Mesendoderm (in vitro differentiated cells): ENCODE measurements at regions not wholly inside any gene's neighbourhood (a gene's known extent, or its start where the extent isn't known, plus 50 kb on each side); places are given as distances from the start of the nearest gene placed in this dataset.

Experiments used
- DNase-seq: peaks from one replicate; pipeline ENCODE4 v3.0.0; 2013
- H2AK5ac ChIP-seq: 2 replicates; pipeline ENCODE4 v1.6.1; 2013; ENCODE audit warnings: low read length, inconsistent platforms
- H2BK120ac ChIP-seq: 2 replicates; pipeline ENCODE4 v1.6.1; 2013; ENCODE audit warnings: low read depth, mild to moderate bottlenecking, low read length, moderate library complexity, mixed read lengths
- H2BK15ac ChIP-seq: replicated peaks from 2 replicates; pipeline ENCODE4 v1.6.1; 2013; ENCODE audit warnings: low read depth, mild to moderate bottlenecking, moderate library complexity
- H2BK5ac ChIP-seq: 2 replicates; pipeline ENCODE4 v1.6.1; 2013; ENCODE audit warnings: low read length, inconsistent platforms
- H3K18ac ChIP-seq: 2 replicates; pipeline ENCODE4 v1.6.1; 2013; ENCODE audit warnings: mild to moderate bottlenecking, low read length, mixed read lengths
- H3K23ac ChIP-seq: one replicate; pipeline ENCODE4 v1.6.1; 2013; ENCODE audit warnings: low read length
- H3K27ac ChIP-seq: 2 replicates; pipeline ENCODE4 v1.5.1; 2013; ENCODE audit warnings: low read depth, mild to moderate bottlenecking, inconsistent platforms, low read length, moderate library complexity
- H3K27me3 ChIP-seq: 2 replicates; pipeline ENCODE4 v1.6.1; 2013; ENCODE audit warnings: low read length, control low read depth, mild to moderate bottlenecking, inconsistent platforms; ENCODE audit not compliant: insufficient read depth, poor library complexity
- H3K36me3 ChIP-seq: 2 replicates; pipeline ENCODE4 v1.6.1; 2013; ENCODE audit warnings: low read length, inconsistent platforms; ENCODE audit not compliant: control insufficient read depth, insufficient read depth
- H3K4ac ChIP-seq: one replicate; pipeline ENCODE4 v1.6.1; 2013; ENCODE audit warnings: low read depth, mild to moderate bottlenecking, low read length, moderate library complexity
- H3K4me1 ChIP-seq: 2 replicates; pipeline ENCODE4 v1.6.1; 2013; ENCODE audit warnings: low read depth, low read length, inconsistent platforms; ENCODE audit not compliant: control insufficient read depth
- H3K4me2 ChIP-seq: 2 replicates; pipeline ENCODE4 v1.6.1; 2013; ENCODE audit warnings: low read length
- H3K4me3 ChIP-seq: 2 replicates; pipeline ENCODE4 v1.5.1; 2013; ENCODE audit warnings: mild to moderate bottlenecking, low read length
- H3K56ac ChIP-seq: one replicate; pipeline ENCODE4 v1.6.1; 2013; ENCODE audit warnings: low read length
- H3K79me1 ChIP-seq: 2 replicates; pipeline ENCODE4 v1.6.1; 2013; ENCODE audit warnings: low read length, inconsistent platforms
- H3K79me2 ChIP-seq: 2 replicates; pipeline ENCODE4 v1.6.1; 2013; ENCODE audit warnings: mild to moderate bottlenecking, low read length; ENCODE audit not compliant: control insufficient read depth, insufficient read depth
- H3K9ac ChIP-seq: 2 replicates; pipeline ENCODE4 v1.6.1; 2013; ENCODE audit warnings: low read length, inconsistent platforms
- H4K5ac ChIP-seq: one replicate; pipeline ENCODE4 v1.6.1; 2013; ENCODE audit warnings: low read length
- H4K8ac ChIP-seq: one replicate; pipeline ENCODE4 v1.6.1; 2013; ENCODE audit warnings: low read depth, mild to moderate bottlenecking, control low read depth, low read length, moderate library complexity
- WGBS: extraction: QIAGEN DNeasy Blood & Tissue Kit; methylation state at CpG from one replicate; pipeline ENCODE4 v1.1.7; 2013; ENCODE audit warnings: low lambda C conversion rate, missing lambda C conversion rate; ENCODE audit not compliant: insufficient coverage; ENCODE audit errors: extremely low coverage; 5-methylcytosine and 5-hydroxymethylcytosine counted together

DNA sequence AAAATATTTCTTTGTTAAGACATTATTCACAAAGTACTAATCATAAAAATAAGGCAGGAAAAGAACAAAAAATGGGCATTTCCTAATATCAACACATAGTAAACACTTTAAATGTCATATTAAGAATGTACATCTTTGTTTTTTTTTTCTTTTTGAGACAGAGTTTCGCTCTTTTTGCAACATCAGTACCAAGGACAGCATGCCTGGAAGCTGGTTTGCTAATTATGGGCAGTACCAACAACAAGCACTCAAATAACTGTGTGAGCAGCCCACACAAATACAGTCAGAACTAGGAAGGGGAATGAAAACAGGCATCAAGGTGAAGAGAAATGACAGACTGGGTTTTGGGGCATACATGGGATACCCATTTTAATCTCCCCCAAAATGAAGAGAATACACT, 788.0 kb upstream of the SLITRK1 start:
- Histone ChIP-seq H4K8ac (no peak overlapping the region), H3K27ac (no peak overlapping the region), H3K4me2 (no peak overlapping the region), H3K23ac (no peak overlapping the region), H3K79me1 (no peaks in the 10 kb centered on the region), H2BK5ac (no peak overlapping the region), H3K36me3 (no peaks in the 10 kb centered on the region), H3K27me3 (no peaks in the 10 kb centered on the region), H3K18ac (no peak overlapping the region), H3K9ac (no peak overlapping the region), H2AK5ac (no peak overlapping the region), H3K56ac (no peak overlapping the region), H2BK120ac (no peak overlapping the region), H3K4ac (no peak overlapping the region), H2BK15ac (no peak overlapping the region), H3K4me3 (no peak overlapping the region), H4K5ac (no peak overlapping the region), H3K79me2 (no peaks in the 10 kb centered on the region), H3K4me1 (no peaks in the 10 kb centered on the region)
- DNase-seq: no peak
- WGBS: no CpG with 5 or more reads among the region's 1 CpG

DNA sequence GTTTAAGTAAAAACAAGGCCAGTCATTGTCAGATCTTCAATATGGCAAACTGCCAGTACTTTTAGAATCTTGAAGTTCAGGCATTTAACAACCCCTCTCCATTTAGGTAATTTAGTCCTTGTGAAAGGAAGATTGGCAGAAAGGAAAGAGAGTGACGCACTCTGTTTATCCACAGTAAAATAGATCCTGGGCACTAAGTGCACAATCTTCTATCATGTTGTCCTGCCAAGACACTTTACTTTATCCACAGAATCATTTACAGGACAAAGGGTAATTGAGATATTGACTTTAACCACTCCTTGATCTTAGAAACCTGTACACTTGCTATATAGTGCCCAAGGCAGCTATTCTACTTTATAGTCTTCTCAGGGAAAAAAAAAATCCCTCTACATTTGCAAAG, 786.4 kb upstream of the SLITRK1 start:
- no peak overlapping the region for H3K27ac ChIP-seq
- no CpG with 5 or more reads among the region's 1 CpG for WGBS
- H3K23ac ChIP-seq: no peak overlapping the region
- H4K8ac ChIP-seq: no peak overlapping the region
- H3K79me1 ChIP-seq: no peaks in the 10 kb centered on the region
- no peak overlapping the region for H3K56ac ChIP-seq
- H3K4ac ChIP-seq: no peak overlapping the region
- no peaks in the 10 kb centered on the region for H3K36me3 ChIP-seq
- H3K27me3 ChIP-seq: no peaks in the 10 kb centered on the region
- no peak for DNase-seq
- H3K4me3 ChIP-seq: no peak overlapping the region
- H3K4me1 ChIP-seq: no peaks in the 10 kb centered on the region
- no peak overlapping the region for H3K4me2 ChIP-seq
- no peak overlapping the region for H2BK5ac ChIP-seq
- no peak overlapping the region for H3K9ac ChIP-seq
- no peak overlapping the region for H2AK5ac ChIP-seq
- no peak overlapping the region for H2BK120ac ChIP-seq
- no peak overlapping the region for H3K18ac ChIP-seq
- no peaks in the 10 kb centered on the region for H3K79me2 ChIP-seq
- no peak overlapping the region for H4K5ac ChIP-seq
- no peak overlapping the region for H2BK15ac ChIP-seq

GRCh38 chr13:84662491-84662890, 780.2 kb upstream of the SLITRK1 start:
- no peak for DNase-seq
- H3K9ac ChIP-seq: no peak overlapping the region
- no peak overlapping the region for H3K4me3 ChIP-seq
- no peak overlapping the region for H3K4me2 ChIP-seq
- no peak overlapping the region for H3K23ac ChIP-seq
- H2BK5ac ChIP-seq: no peak overlapping the region
- no peak overlapping the region for H3K56ac ChIP-seq
- H2BK120ac ChIP-seq: no peak overlapping the region
- H3K79me1 ChIP-seq: no peaks in the 10 kb centered on the region
- no CpG with 5 or more reads among the region's 3 CpGs for WGBS
- no peak overlapping the region for H2AK5ac ChIP-seq
- no peak overlapping the region for H3K27ac ChIP-seq
- H3K79me2 ChIP-seq: no peaks in the 10 kb centered on the region
- H3K27me3 ChIP-seq: no peaks in the 10 kb centered on the region
- H4K8ac ChIP-seq: no peak overlapping the region
- H3K4ac ChIP-seq: no peak overlapping the region
- H3K4me1 ChIP-seq: no peaks in the 10 kb centered on the region
- H4K5ac ChIP-seq: no peak overlapping the region
- H3K18ac ChIP-seq: no peak overlapping the region
- no peaks in the 10 kb centered on the region for H3K36me3 ChIP-seq
- no peak overlapping the region for H2BK15ac ChIP-seq

DNA sequence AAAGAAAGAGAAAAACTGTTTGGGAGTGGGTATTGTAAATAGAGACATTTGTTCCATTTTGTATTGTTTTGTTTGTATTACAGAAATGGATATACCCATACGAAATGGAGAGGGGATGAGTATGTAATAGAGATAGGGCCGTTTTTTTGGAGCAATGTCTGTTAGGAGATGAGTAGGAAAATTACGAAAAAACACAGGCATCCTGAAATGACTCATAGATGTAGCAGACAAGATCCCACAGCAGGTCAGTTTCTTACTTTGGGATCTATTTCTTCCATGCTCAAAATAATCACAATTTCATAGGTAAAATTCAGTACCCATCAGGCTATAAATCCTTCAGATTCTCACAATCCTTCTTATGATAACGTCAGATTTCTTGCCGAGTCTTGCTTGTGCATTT, 779.4 kb upstream of the SLITRK1 start:
- Histone ChIP-seq H3K79me2 (no peaks in the 10 kb centered on the region), H3K27ac (no peak overlapping the region), H3K4me2 (no peak overlapping the region), H3K18ac (no peak overlapping the region), H3K79me1 (no peaks in the 10 kb centered on the region), H4K5ac (no peak overlapping the region), H3K4me3 (no peak overlapping the region), H3K56ac (no peak overlapping the region), H2BK120ac (no peak overlapping the region), H2BK5ac (no peak overlapping the region), H4K8ac (no peak overlapping the region), H3K27me3 (no peaks in the 10 kb centered on the region), H3K23ac (no peak overlapping the region), H2BK15ac (no peak overlapping the region), H3K36me3 (no peaks in the 10 kb centered on the region), H3K4ac (no peak overlapping the region), H2AK5ac (no peak overlapping the region), H3K9ac (no peak overlapping the region), H3K4me1 (no peaks in the 10 kb centered on the region)
- no peak for DNase-seq
- 100% methylated on average over 1 of the region's 5 CpGs for WGBS

GRCh38 chr13:84659359-84659661, 777.0 kb upstream of the SLITRK1 start:
- no peaks in the 10 kb centered on the region for H3K79me1 ChIP-seq
- H3K18ac ChIP-seq: no peak overlapping the region
- H3K27ac ChIP-seq: no peak overlapping the region
- H4K5ac ChIP-seq: no peak overlapping the region
- H3K4me3 ChIP-seq: no peak overlapping the region
- no peak overlapping the region for H3K4ac ChIP-seq
- H3K4me2 ChIP-seq: no peak overlapping the region
- H3K4me1 ChIP-seq: no peaks in the 10 kb centered on the region
- no peak overlapping the region for H3K23ac ChIP-seq
- DNase-seq: no peak
- H4K8ac ChIP-seq: no peak overlapping the region
- no peaks in the 10 kb centered on the region for H3K79me2 ChIP-seq
- no peak overlapping the region for H3K9ac ChIP-seq
- no peak overlapping the region for H2BK120ac ChIP-seq
- H2AK5ac ChIP-seq: no peak overlapping the region
- no peak overlapping the region for H3K56ac ChIP-seq
- no peak overlapping the region for H2BK15ac ChIP-seq
- H3K36me3 ChIP-seq: no peaks in the 10 kb centered on the region
- no peak overlapping the region for H2BK5ac ChIP-seq
- H3K27me3 ChIP-seq: no peaks in the 10 kb centered on the region

DNA sequence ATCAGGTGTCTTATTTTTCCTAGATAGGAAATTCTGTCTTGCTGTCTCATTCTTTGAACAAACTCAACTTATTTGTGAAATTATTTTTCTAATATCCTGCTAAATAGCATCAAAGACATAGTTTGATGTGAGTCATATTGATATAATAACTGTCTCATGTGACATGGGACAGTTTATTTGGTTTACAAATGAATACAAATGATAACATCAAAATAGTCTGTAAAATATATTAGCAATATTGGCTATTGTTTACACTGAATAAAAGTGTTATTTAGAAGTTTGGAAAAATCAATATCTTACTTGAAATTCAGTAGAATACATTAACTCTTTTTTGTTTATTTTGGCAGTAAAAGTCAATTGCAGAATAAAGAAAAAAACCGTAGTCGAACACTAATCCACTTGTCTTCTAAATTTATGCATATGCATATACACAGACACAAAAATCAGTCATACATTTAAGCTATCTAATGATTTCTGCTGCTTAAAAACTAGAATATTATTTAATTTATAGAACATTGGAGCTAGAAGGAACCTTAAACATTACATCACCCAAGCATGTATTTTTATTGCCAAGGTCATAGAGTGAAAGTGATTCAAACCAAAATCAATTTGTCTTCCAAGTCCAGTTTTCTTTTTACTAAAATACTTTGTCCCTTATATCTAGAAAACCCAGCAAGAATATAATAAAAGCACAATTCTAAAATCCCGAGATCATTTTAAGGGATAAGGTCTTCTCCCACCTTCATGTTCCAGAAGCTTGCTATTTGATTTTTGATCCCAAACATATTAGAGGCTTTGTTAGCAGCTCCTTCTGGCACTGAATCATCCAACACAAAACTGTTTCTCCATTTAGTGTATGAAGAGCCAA, 776.5 kb upstream of the SLITRK1 start:
- no peak overlapping the region for H3K9ac ChIP-seq
- WGBS: no CpG with 5 or more reads among the region's 3 CpGs

More for the DNA sequence above, 776.5 kb upstream of the SLITRK1 start:
- Histone ChIP-seq H4K5ac (no peak overlapping the region), H3K56ac (no peak overlapping the region), H3K27me3 (no peaks in the 10 kb centered on the region), H3K79me1 (no peaks in the 10 kb centered on the region), H2BK120ac (no peak overlapping the region), H3K18ac (no peak overlapping the region), H3K4me2 (no peak overlapping the region), H3K4me1 (no peaks in the 10 kb centered on the region), H4K8ac (no peak overlapping the region), H2BK15ac (no peak overlapping the region), H3K4ac (no peak overlapping the region), H2BK5ac (no peak overlapping the region), H3K4me3 (no peak overlapping the region), H2AK5ac (no peak overlapping the region), H3K79me2 (no peaks in the 10 kb centered on the region), H3K23ac (no peak overlapping the region), H3K36me3 (no peaks in the 10 kb centered on the region), H3K27ac (no peak overlapping the region)
- DNase-seq: no peak
